Mesothelial cell of epicardium (in vitro differentiated cells): ENCODE measurements at regions not wholly inside any gene's neighbourhood (a gene's known extent, or its start where the extent isn't known, plus 50 kb on each side); places are given as distances from the start of the nearest gene placed in this dataset.

ENCODE experiments used
- DNase-seq, 2 experiments: peaks; one replicate each; pipeline ENCODE4 v3.0.0; 2021; ENCODE audit warnings: low spot score in 2 of 2; ENCODE audit not compliant: unreplicated experiment in 2 of 2
- H3K27ac Mint-ChIP-seq: 2 replicates; pipeline ENCODE4 v1.8.0; 2021; ENCODE audit warnings: mixed read lengths
- H3K27me3 Mint-ChIP-seq: 2 replicates; pipeline ENCODE4 v1.8.0; 2021; ENCODE audit warnings: low read depth, mixed read lengths
- H3K36me3 Mint-ChIP-seq: 2 replicates; pipeline ENCODE4 v1.8.0; 2021; ENCODE audit warnings: mixed read lengths
- H3K4me1 Mint-ChIP-seq: 2 replicates; pipeline ENCODE4 v1.8.0; 2021; ENCODE audit warnings: mixed read lengths
- H3K4me3 Mint-ChIP-seq: 2 replicates; pipeline ENCODE4 v1.8.0; 2021; ENCODE audit warnings: mild to moderate bottlenecking, moderate library complexity, mixed read lengths
- H3K9me3 Mint-ChIP-seq: 2 replicates; pipeline ENCODE4 v1.8.0; 2021; ENCODE audit warnings: mixed read lengths
- TF ChIP-seq, protein P1 (sequence below): fragments of 200-600 bp; sonication (generic); IDR thresholded peaks from one replicate; pipeline ENCODE4 v1.5.0; 2021; ENCODE audit warnings: antibody characterized with exemption; ENCODE audit not compliant: unreplicated experiment

DNA sequence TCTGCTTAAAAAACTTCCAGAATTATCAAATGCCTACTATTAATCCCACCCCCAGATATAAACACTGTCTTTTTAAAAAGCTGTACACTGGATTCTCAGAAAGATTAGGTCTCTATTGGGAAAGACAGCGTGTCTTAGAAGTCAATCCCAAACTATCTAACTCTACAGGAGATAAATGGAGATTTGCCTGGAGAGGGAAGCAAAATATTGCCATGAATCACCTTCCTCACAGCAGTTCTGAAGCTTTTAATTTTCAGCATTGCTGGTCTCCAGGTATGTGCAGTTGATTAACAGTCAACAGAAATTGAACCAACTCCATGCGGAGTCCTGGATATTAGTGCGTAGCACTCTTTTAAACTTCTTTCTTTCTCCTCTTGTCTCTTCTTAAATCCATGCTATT is 122.2 kb downstream of the DSC3 start:
- Mint-ChIP-seq H3K4me1 (peaks cover 7% of the 10 kb centered on the region), H3K27ac (no peak overlapping the region), H3K9me3 (no peaks in the 10 kb centered on the region), H3K27me3 (no peaks in the 10 kb centered on the region), H3K4me3 (no peak overlapping the region), H3K36me3 (no peaks in the 10 kb centered on the region)
- DNase-seq, result no peak
- TF ChIP-seq, protein P1, sequence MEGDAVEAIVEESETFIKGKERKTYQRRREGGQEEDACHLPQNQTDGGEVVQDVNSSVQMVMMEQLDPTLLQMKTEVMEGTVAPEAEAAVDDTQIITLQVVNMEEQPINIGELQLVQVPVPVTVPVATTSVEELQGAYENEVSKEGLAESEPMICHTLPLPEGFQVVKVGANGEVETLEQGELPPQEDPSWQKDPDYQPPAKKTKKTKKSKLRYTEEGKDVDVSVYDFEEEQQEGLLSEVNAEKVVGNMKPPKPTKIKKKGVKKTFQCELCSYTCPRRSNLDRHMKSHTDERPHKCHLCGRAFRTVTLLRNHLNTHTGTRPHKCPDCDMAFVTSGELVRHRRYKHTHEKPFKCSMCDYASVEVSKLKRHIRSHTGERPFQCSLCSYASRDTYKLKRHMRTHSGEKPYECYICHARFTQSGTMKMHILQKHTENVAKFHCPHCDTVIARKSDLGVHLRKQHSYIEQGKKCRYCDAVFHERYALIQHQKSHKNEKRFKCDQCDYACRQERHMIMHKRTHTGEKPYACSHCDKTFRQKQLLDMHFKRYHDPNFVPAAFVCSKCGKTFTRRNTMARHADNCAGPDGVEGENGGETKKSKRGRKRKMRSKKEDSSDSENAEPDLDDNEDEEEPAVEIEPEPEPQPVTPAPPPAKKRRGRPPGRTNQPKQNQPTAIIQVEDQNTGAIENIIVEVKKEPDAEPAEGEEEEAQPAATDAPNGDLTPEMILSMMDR, result no peak

- no peak for DNase-seq
- peaks cover 1% of the 10 kb centered on the region for H3K27me3 Mint-ChIP-seq
- H3K9me3 Mint-ChIP-seq, result peaks cover 8% of the 10 kb centered on the region
- no peaks in the 10 kb centered on the region for H3K36me3 Mint-ChIP-seq
- TF ChIP-seq, protein P1, result no peak
- H3K4me3 Mint-ChIP-seq, result no peak overlapping the region
- H3K4me1 Mint-ChIP-seq, result peaks cover 7% of the 10 kb centered on the region
- H3K27ac Mint-ChIP-seq, result no peak overlapping the region
Observed at GRCh38 chr18:30917651-30918050, 124.9 kb downstream of the DSC3 start.

DNA sequence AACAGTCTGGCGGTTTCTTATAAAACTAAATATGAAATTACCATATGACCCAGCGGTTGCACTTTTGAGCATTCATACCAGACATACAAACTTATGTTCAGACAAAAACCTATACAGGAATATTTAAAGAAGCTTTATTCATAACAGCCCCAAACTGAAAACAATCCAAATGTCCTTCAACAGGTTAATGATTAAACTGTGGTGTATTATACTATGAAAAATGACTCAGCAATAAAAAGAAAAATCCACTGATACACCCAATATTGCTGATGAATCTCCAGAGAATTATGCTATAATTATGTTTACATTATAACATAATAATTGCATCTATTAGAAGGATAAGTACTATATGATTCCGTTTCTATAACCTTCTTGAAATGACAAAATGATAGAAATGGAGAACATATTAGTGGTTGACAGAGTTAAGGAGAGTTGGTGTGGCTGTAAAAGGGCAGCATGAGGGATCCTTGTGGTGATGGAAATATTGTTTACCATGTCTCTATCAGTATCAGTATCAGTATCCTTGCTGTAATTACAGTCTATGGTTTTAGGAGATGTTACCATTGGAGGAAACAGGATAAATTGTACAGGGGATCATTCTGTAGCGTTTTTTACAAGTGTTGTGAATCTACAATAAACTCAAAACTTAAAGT is 127.1 kb downstream of the DSC3 start:
- peaks cover 1% of the 10 kb centered on the region for H3K27me3 Mint-ChIP-seq
- no peak overlapping the region for H3K27ac Mint-ChIP-seq
- peaks cover 8% of the 10 kb centered on the region for H3K9me3 Mint-ChIP-seq
- H3K4me3 Mint-ChIP-seq, result no peak overlapping the region
- H3K36me3 Mint-ChIP-seq, result no peaks in the 10 kb centered on the region
- H3K4me1 Mint-ChIP-seq, result peaks cover 3% of the 10 kb centered on the region
- TF ChIP-seq, protein P1, result no peak
- no peak for DNase-seq

GRCh38 chr18:30908381-30908780 is 134.2 kb downstream of the DSC3 start:
- H3K9me3 Mint-ChIP-seq, result peaks cover 7% of the 10 kb centered on the region
- no peak for DNase-seq
- peaks cover 1% of the 10 kb centered on the region for H3K27me3 Mint-ChIP-seq
- H3K4me3 Mint-ChIP-seq, result no peak overlapping the region
- no peaks in the 10 kb centered on the region for H3K4me1 Mint-ChIP-seq
- no peak overlapping the region for H3K27ac Mint-ChIP-seq
- no peaks in the 10 kb centered on the region for H3K36me3 Mint-ChIP-seq
- TF ChIP-seq, protein P1, result no peak

GRCh38 chr18:30903566-30903965 is 139.0 kb downstream of the DSC3 start:
- Mint-ChIP-seq H3K4me3 (no peak overlapping the region), H3K4me1 (no peaks in the 10 kb centered on the region)

More at GRCh38 chr18:30903566-30903965, 139.0 kb downstream of the DSC3 start:
- TF ChIP-seq, protein P1, result no peak
- Mint-ChIP-seq H3K27me3 (no peaks in the 10 kb centered on the region), H3K27ac (no peak overlapping the region), H3K36me3 (no peaks in the 10 kb centered on the region), H3K9me3 (no peaks in the 10 kb centered on the region)
- no peak for DNase-seq
